Endothelial cell of umbilical vein (primary cell): ENCODE measurements at regions not wholly inside any gene's neighbourhood (a gene's known extent, or its start where the extent isn't known, plus 50 kb on each side); places are given as distances from the start of the nearest gene placed in this dataset.

Experiments used
- BruUV-seq: library from RNA; stranded (reverse); fragments of 400-500 nt; replicated peaks from 2 replicates; lab custom pipeline; 2021; lab: Mats Ljungman, UMichigan
- CTCF ChIA-PET: fragments of 300-600, 350-600 bp; sonication (Branson Sonifier 250); formaldehyde crosslinking; loops from one replicate; lab custom pipeline; 2021; ENCODE audit warnings: antibody characterized with exemption, inconsistent platforms; lab: Charles Lee
- POLR2A ChIA-PET: fragments of 300-600, 350-600 bp; sonication (Branson Sonifier 250); formaldehyde crosslinking; loops from one replicate; lab custom pipeline; 2021; ENCODE audit warnings: antibody characterized with exemption, inconsistent platforms; lab: Charles Lee
- DNase-seq: peaks from one replicate; pipeline ENCODE4 v3.0.0-alpha.2; 2011; ENCODE audit warnings: low read depth, low spot score
- FAIRE-seq: peaks from 2 replicates; lab custom pipeline; 2011; peaks lifted over from hg19 to GRCh38; lab: Jason Lieb, UNC
- H2AFZ ChIP-seq: 2 replicates; pipeline ENCODE4 v1.6.0; 2012; ENCODE audit warnings: low read depth, low read length, control low read depth, inconsistent platforms
- H3K27ac ChIP-seq: 2 replicates; pipeline ENCODE4 v1.5.1; 2011; ENCODE audit warnings: low read depth, mild to moderate bottlenecking, control low read depth, low read length, moderate library complexity; ENCODE audit not compliant: insufficient read depth
- H3K27me3 ChIP-seq, 2 experiments: 2 replicates each; pipeline versions ENCODE4 v1.6.0 to v1.6.1; 2011; ENCODE audit warnings: low read length in 2 of 2, mixed read lengths in 1 of 2; ENCODE audit not compliant: control insufficient read depth in 2 of 2, insufficient read depth in 2 of 2
- H3K36me3 ChIP-seq, 2 experiments: 2 replicates in 1 of 2; 3 replicates in 1 of 2; pipeline ENCODE4 v1.5.1; 2011; ENCODE audit warnings: low read length in 2 of 2, mild to moderate bottlenecking in 1 of 2, moderate library complexity in 1 of 2; ENCODE audit not compliant: control insufficient read depth in 2 of 2, insufficient read depth in 2 of 2; ENCODE audit errors: extremely low read depth in 1 of 2
- H3K4me1 ChIP-seq: 3 replicates; pipeline ENCODE4 v1.5.1; 2011; ENCODE audit warnings: mild to moderate bottlenecking, low read length; ENCODE audit not compliant: control insufficient read depth, insufficient read depth; ENCODE audit errors: extremely low read depth
- H3K4me2 ChIP-seq: 2 replicates; pipeline ENCODE4 v1.6.1; 2011; ENCODE audit warnings: low read length, control low read depth, mixed read lengths; ENCODE audit not compliant: insufficient read depth
- H3K4me3 ChIP-seq, 3 experiments: fragments of 200-600 bp in 1 of 3; sonication (generic), shearing (Covaris generic) in 1 of 3; replicated peaks in 1 of 3; 2 replicates each; pipeline ENCODE4 v1.5.1; 2011 to 2016; ENCODE audit warnings: control low read depth in 3 of 3, low read length in 3 of 3, mild to moderate bottlenecking in 2 of 3, inconsistent platforms in 1 of 3, low read depth in 1 of 3, moderate library complexity in 1 of 3; ENCODE audit not compliant: insufficient read depth in 1 of 3
- H3K79me2 ChIP-seq: 2 replicates; pipeline ENCODE4 v1.6.0; 2012; ENCODE audit warnings: low read length, inconsistent platforms; ENCODE audit not compliant: control insufficient read depth, insufficient read depth
- H3K9ac ChIP-seq: replicated peaks from 2 replicates; pipeline ENCODE3; 2011; ENCODE audit warnings: low read length, control low read depth; ENCODE audit not compliant: insufficient read depth; ENCODE audit errors: extremely low read depth
- H3K9me1 ChIP-seq: replicated peaks from 3 replicates; pipeline ENCODE4 v1.6.0; 2011; ENCODE audit warnings: mild to moderate bottlenecking, low read length; ENCODE audit not compliant: control insufficient read depth, insufficient read depth; ENCODE audit errors: extremely low read depth
- H3K9me3 ChIP-seq: replicated peaks from 2 replicates; pipeline ENCODE4 v1.5.1; 2012; ENCODE audit warnings: low read length, inconsistent platforms; ENCODE audit not compliant: control insufficient read depth, insufficient read depth
- H4K20me1 ChIP-seq: replicated peaks from 2 replicates; pipeline ENCODE3; 2011; ENCODE audit warnings: mild to moderate bottlenecking, low read length; ENCODE audit not compliant: control insufficient read depth, insufficient read depth; ENCODE audit errors: extremely low read depth
- EZH2 ChIP-seq: IDR thresholded peaks from 2 replicates; pipeline ENCODE4 v1.6.1; 2012; ENCODE audit warnings: borderline replicate concordance, low read depth, mild to moderate bottlenecking, moderate library complexity, low read length, inconsistent platforms; ENCODE audit not compliant: severe bottlenecking
- FOS ChIP-seq: IDR thresholded peaks from 2 replicates; pipeline ENCODE4 v1.6.1; 2011; ENCODE audit warnings: mild to moderate bottlenecking, low read length, moderate library complexity, borderline replicate concordance; ENCODE audit not compliant: insufficient read depth
- GATA2 ChIP-seq: IDR thresholded peaks from 2 replicates; pipeline ENCODE4 v1.7.0; 2011; ENCODE audit warnings: low read depth, mild to moderate bottlenecking, moderate library complexity, mixed read lengths, low read length; ENCODE audit not compliant: insufficient read length, insufficient read depth
- JUN ChIP-seq: IDR thresholded peaks from 2 replicates; pipeline ENCODE4 v1.6.1; 2011; ENCODE audit warnings: borderline replicate concordance, low read depth; ENCODE audit not compliant: insufficient read length, insufficient read depth
- MYC ChIP-seq: IDR thresholded peaks from one replicate; pipeline ENCODE4 v1.6.1; 2011; ENCODE audit warnings: mild to moderate bottlenecking, low read depth, low read length
- POLR2A ChIP-seq: IDR thresholded peaks from 2 replicates; pipeline ENCODE4 v1.6.1; 2012; ENCODE audit warnings: low read depth, mild to moderate bottlenecking, control low read depth, low read length
- POLR2AphosphoS5 ChIP-seq: IDR thresholded peaks from 2 replicates; pipeline ENCODE4 v1.6.1; 2012; ENCODE audit warnings: low read depth, mild to moderate bottlenecking, control low read depth, low read length, moderate library complexity; ENCODE audit not compliant: insufficient read depth
- dilution Hi-C: fragments of 300-500 bp; cut with MboI; formaldehyde crosslinking; loops from one replicate; pipeline ENCODE4 v1.15.0; 2019; ENCODE audit warnings: low sequenced_read_pairs; ENCODE audit not compliant: extremely low pct_ligation_motif_present
- intact Hi-C: fragments of 100-400 bp; cut with micrococcal nuclease; formaldehyde crosslinking; loops from one replicate; pipeline ENCODE4 v1.10.0; 2022
- TF ChIP-seq, protein P1 (sequence below), 2 donors: IDR thresholded peaks; 1 replicate in 1 of 2; 2 replicates in 1 of 2; pipeline ENCODE4 v1.5.1; 2011; ENCODE audit warnings: low read length in 2 of 2, mild to moderate bottlenecking in 2 of 2, moderate library complexity in 2 of 2, control low read depth in 1 of 2, inconsistent platforms in 1 of 2, low read depth in 1 of 2; ENCODE audit not compliant: insufficient read depth in 1 of 2; ENCODE audit errors: extremely low read depth in 1 of 2
- TF ChIP-seq, protein P2 (sequence below): IDR thresholded peaks from 2 replicates; pipeline ENCODE4 v1.6.1; 2011; ENCODE audit not compliant: insufficient read depth, insufficient read length

DNA sequence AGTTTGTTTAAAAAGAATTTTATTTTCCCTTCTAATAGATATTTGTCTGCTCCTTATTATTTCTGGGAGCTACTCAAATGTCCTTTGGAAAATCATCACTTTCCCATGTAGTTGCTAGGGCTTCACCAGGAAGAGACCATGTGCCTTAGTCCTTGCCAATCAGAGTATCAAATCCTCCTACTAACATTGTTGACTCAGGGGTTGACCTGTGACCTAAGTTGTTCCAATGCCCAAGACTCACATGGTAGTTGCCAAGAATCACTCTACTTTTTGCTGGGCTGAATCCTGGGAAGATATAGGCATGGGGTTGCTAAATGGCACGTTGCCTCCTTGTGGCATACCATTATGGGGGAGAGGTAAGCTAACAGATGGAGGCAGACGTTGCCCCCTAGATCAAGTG, 58.2 kb upstream of the FOXD3 start:
- CTCF ChIA-PET: no interaction called here
- POLR2A ChIA-PET: no interaction called here

More for the DNA sequence above, 58.2 kb upstream of the FOXD3 start:
- no peaks in the 10 kb centered on the region for H4K20me1 ChIP-seq
- no peaks in the 10 kb centered on the region for H3K4me1 ChIP-seq
- no peaks in the 10 kb centered on the region for H3K79me2 ChIP-seq
- no peak overlapping the region for H3K4me2 ChIP-seq
- no TSS peak for BruUV-seq
- H3K27me3 ChIP-seq: no peaks in the 10 kb centered on the region
- no peak overlapping the region for H3K27ac ChIP-seq
- H3K4me3 ChIP-seq: no peak overlapping the region
- DNase-seq (peak; percentile 23), FAIRE-seq (no peak)
- dilution Hi-C loops: no loop called here
- no peaks in the 10 kb centered on the region for H3K9me3 ChIP-seq
- no peak overlapping the region for H2AFZ ChIP-seq
- no peaks in the 10 kb centered on the region for H3K9me1 ChIP-seq
- no peak overlapping the region for H3K9ac ChIP-seq
- TF ChIP-seq EZH2: no peak
- TF ChIP-seq JUN: no peak
- no peak for TF ChIP-seq GATA2
- no peak for TF ChIP-seq POLR2AphosphoS5
- no peak for TF ChIP-seq FOS
- TF ChIP-seq, protein P1, sequence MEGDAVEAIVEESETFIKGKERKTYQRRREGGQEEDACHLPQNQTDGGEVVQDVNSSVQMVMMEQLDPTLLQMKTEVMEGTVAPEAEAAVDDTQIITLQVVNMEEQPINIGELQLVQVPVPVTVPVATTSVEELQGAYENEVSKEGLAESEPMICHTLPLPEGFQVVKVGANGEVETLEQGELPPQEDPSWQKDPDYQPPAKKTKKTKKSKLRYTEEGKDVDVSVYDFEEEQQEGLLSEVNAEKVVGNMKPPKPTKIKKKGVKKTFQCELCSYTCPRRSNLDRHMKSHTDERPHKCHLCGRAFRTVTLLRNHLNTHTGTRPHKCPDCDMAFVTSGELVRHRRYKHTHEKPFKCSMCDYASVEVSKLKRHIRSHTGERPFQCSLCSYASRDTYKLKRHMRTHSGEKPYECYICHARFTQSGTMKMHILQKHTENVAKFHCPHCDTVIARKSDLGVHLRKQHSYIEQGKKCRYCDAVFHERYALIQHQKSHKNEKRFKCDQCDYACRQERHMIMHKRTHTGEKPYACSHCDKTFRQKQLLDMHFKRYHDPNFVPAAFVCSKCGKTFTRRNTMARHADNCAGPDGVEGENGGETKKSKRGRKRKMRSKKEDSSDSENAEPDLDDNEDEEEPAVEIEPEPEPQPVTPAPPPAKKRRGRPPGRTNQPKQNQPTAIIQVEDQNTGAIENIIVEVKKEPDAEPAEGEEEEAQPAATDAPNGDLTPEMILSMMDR (IDR thresholded peaks at IDR 0.05; ENCODE audit: extremely low read depth in 1 of 2, insufficient read depth in 1 of 2, low read depth in 1 of 2, low read length in 2 of 2): no peak
- no peak for TF ChIP-seq MYC
- TF ChIP-seq, protein P2, sequence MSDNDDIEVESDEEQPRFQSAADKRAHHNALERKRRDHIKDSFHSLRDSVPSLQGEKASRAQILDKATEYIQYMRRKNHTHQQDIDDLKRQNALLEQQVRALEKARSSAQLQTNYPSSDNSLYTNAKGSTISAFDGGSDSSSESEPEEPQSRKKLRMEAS: no peak
- TF ChIP-seq POLR2A: no peak
- intact Hi-C loops: no loop called here
- H3K36me3 ChIP-seq: no peaks in the 10 kb centered on the region
